HepG2 (cell line): ENCODE measurements at regions not wholly inside any gene's neighbourhood (a gene's known extent, or its start where the extent isn't known, plus 50 kb on each side); places are given as distances from the start of the nearest gene placed in this dataset.

Experiments
- ATAC-seq: fragments of 200-7000 bp; cut with Tn5 transposase; 3 replicates; pipeline ENCODE4 v1.9.1; 2020; ENCODE audit warnings: mild to moderate bottlenecking, moderate library complexity
- BruUV-seq: library from RNA; stranded (reverse); fragments of 400-500 nt; replicated peaks from 2 replicates; lab custom pipeline; 2021; lab: Mats Ljungman, UMichigan
- CTCF ChIA-PET: fragments of 300-600 bp; formaldehyde crosslinking; extraction: SDS; loops from one replicate; lab custom pipeline; 2021; ENCODE audit warnings: low total read pairs, inconsistent platforms, low intra/inter-chr PET ratio; lab: Yijun Ruan, JAX
- POLR2A ChIA-PET: fragments of 350-600 bp; sonication (Branson Sonifier 250); formaldehyde crosslinking; loops from one replicate; lab custom pipeline; 2020; ENCODE audit warnings: antibody characterized with exemption, inconsistent platforms; lab: Yijun Ruan, JAX
- DNase-seq: peaks from one replicate; pipeline ENCODE4 v3.0.0-alpha.2; 2015; ENCODE audit warnings: low spot score
- FAIRE-seq: peaks from 3 replicates; lab custom pipeline; 2011; peaks lifted over from hg19 to GRCh38; lab: Jason Lieb, UNC
- H2AFZ ChIP-seq: one replicate; pipeline ENCODE4 v1.6.1; 2011; ENCODE audit warnings: low read length, inconsistent platforms
- H3K27ac ChIP-seq: fragments of 300-600 bp; 3 replicates; pipeline ENCODE4 v1.8.0; 2011; ENCODE audit warnings: mixed run types, mild to moderate bottlenecking, mixed read lengths, low read length, inconsistent platforms; ENCODE audit not compliant: insufficient read depth; ENCODE audit errors: extremely low read length
- H3K27me3 ChIP-seq, 2 experiments: fragments of 200-600 bp in 1 of 2; 2 replicates in 1 of 2; 3 replicates in 1 of 2; pipeline versions ENCODE4 v1.6.0 to v1.8.0; 2011; ENCODE audit warnings: low read length in 2 of 2, mild to moderate bottlenecking in 2 of 2, moderate library complexity in 2 of 2, inconsistent platforms in 1 of 2; ENCODE audit not compliant: insufficient read depth in 2 of 2, control insufficient read depth in 1 of 2
- H3K36me3 ChIP-seq, 2 experiments: fragments of 200-600 bp in 1 of 2; replicated peaks in 1 of 2; 2 replicates in 1 of 2; 3 replicates in 1 of 2; pipeline versions ENCODE4 v1.5.1 to v1.8.0; 2011; ENCODE audit warnings: low read length in 2 of 2, inconsistent platforms in 1 of 2; ENCODE audit not compliant: insufficient read depth in 2 of 2, control insufficient read depth in 1 of 2
- H3K4me1 ChIP-seq: 2 replicates; pipeline ENCODE4 v1.5.1; 2012; ENCODE audit warnings: low read length, inconsistent platforms; ENCODE audit not compliant: insufficient read depth
- H3K4me2 ChIP-seq: 2 replicates; pipeline ENCODE4 v1.6.0; 2011; ENCODE audit warnings: low read depth, low read length, inconsistent platforms
- H3K4me3 ChIP-seq, 3 experiments: fragments of 200-600 bp in 1 of 3; sonication (generic), shearing (Covaris generic) in 1 of 3; replicated peaks in 1 of 3; 2 replicates each; pipeline ENCODE4 v1.5.1; 2011 to 2016; ENCODE audit warnings: low read length in 3 of 3, inconsistent platforms in 2 of 3, low read depth in 2 of 3, mild to moderate bottlenecking in 2 of 3, control low read depth in 1 of 3, mixed read lengths in 1 of 3; ENCODE audit not compliant: insufficient read depth in 1 of 3
- H3K79me2 ChIP-seq: one replicate; pipeline ENCODE4 v1.6.1; 2011; ENCODE audit warnings: low read length, inconsistent platforms; ENCODE audit not compliant: insufficient read depth
- H3K9ac ChIP-seq: 2 replicates; pipeline ENCODE4 v1.6.0; 2011; ENCODE audit warnings: mild to moderate bottlenecking, low read depth, low read length, inconsistent platforms; ENCODE audit not compliant: insufficient read depth
- H3K9me3 ChIP-seq: 2 replicates; pipeline ENCODE4 v1.5.1; 2012; ENCODE audit warnings: mild to moderate bottlenecking, low read length
- H4K20me1 ChIP-seq: 2 replicates; pipeline ENCODE4 v1.6.0; 2011; ENCODE audit warnings: inconsistent platforms, mild to moderate bottlenecking, low read length, moderate library complexity; ENCODE audit not compliant: insufficient read depth
- FOXK2 ChIP-seq: fragments of 450-650 bp; IDR thresholded peaks from 2 replicates; pipeline ENCODE4 v1.6.1; 2016
- MAFK ChIP-seq, 2 experiments: IDR thresholded peaks in 1 of 2; conservative IDR thresholded peaks in 1 of 2; 2 replicates each; pipeline ENCODE4 v1.6.1; 2011; ENCODE audit warnings: improper control_type of control experiment in 2 of 2, low read length in 2 of 2
- PRDM4 ChIP-seq: sonication (generic); formaldehyde crosslinking; IDR thresholded peaks from 2 replicates; pipeline ENCODE4 v1.9.0; 2021; ENCODE audit warnings: missing genetic modification reagents, borderline replicate concordance
- WGBS: methylation state at CpG from one replicate; pipeline ENCODE4 v1.1.6; 2017; ENCODE audit warnings: low lambda C conversion rate; 5-methylcytosine and 5-hydroxymethylcytosine counted together
- in situ Hi-C: cut with HindIII; loops from 2 replicates; pipeline ENCODE4 v1.10.0; 2017; ENCODE audit warnings: low pct_unique_long_range_greater_than_20kb; ENCODE audit not compliant: extremely low pct_ligation_motif_present
- intact Hi-C: fragments of 100-400 bp; cut with micrococcal nuclease; formaldehyde crosslinking; loops from one replicate; pipeline ENCODE4 v1.10.0; 2022; ENCODE audit not compliant: unreplicated experiment

DNA sequence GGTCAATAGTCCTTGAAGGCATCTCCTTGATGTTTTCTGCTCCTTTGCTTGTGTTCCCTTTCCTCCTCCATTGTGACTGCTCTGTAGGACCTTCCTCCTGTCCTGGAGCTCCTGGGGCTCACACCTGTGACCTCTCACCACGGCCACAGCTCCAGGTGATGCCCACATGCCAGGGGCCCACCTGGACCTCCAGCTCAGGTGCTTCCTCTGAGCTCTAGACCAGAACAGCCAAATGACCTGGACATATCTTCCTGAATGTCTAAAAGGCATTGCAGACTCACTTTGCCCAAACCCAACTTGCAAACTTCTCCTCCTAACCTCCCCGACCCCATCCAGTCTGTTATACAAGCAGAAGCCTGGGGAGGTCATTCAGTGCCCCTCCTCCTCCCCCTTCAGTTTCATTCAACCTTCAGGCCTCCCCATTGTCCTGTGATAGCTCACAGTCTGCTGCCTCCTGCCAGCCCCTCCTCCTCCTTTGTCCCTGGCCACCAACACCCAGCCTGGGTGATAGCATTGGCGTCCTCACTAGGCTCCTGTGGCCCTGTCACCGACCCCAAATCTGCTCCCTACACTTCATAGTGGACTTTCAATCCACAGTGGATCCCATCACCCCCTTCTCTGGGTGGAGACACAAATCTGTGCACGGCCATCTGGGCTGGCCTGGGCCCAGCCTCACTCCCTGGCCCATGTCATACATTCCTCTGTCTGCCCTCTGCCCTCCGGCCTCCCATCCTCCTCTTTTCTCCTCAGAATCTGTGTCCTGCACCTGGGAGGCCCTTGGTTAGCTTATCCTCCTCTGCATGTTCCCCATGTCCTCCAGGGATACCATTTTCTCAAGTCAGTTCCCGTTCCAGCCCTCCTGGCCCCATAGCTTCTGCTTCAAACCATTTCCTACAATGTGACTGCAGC, 310.4 kb upstream of the HDAC4 start:
- Histone ChIP-seq H3K9me3 (peaks cover 15% of the 10 kb centered on the region), H4K20me1 (no peaks in the 10 kb centered on the region)
- in situ Hi-C loops = no loop called here
- TF ChIP-seq FOXK2 = no peak
- TF ChIP-seq, all 625 proteins: peak for 0
- no peaks in the 10 kb centered on the region for H3K36me3 ChIP-seq
- no peak overlapping the region for H2AFZ ChIP-seq
- BruUV-seq = no TSS peak
- H3K4me3 ChIP-seq = no peak overlapping the region
- intact Hi-C loops = no loop called here
- no peaks in the 10 kb centered on the region for H3K4me1 ChIP-seq
- FAIRE-seq (no peak), DNase-seq (no peak), ATAC-seq (no peak)
- no peak overlapping the region for H3K9ac ChIP-seq
- ChIA-PET POLR2A (no interaction called here), CTCF (no interaction called here)
- H3K27me3 ChIP-seq = peaks cover 8 to 43% of the 10 kb centered on the region in 2 experiments
- no peaks in the 10 kb centered on the region for H3K79me2 ChIP-seq
- H3K4me2 ChIP-seq = no peak overlapping the region
- under 1% methylated on average over 7 of the region's 7 CpGs for WGBS
- H3K27ac ChIP-seq = no peak overlapping the region

DNA sequence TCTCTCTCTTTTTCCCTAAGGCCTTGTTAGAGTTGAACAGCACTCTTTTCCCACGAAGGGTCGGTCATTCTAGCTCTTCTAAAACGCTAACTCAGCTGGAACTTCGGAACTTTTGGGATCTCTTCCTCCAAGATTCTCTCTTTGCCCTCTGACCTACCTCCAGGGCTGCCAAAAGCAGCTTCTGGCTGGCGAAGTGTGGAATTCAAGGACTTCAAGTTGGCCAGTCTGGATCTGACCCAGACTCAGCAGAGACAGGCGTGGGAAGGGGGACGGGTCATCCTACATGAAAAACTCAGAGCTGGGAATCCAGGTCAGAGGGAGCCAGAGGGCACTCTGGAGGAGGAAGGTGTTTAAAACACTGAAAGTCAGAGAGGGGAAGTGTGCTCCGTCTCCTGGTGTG, 305.5 kb upstream of the HDAC4 start:
- ATAC-seq = no peak
- TF ChIP-seq PRDM4 (CRISPR knock-in tag) = no peak
- TF ChIP-seq MAFK (conservative IDR thresholded peaks at IDR 0.05 in 1 of 2, IDR thresholded peaks at IDR 0.05 in 1 of 2; ENCODE audit: low read length in 2 of 2) = peak; percentile 32 to 38; a peak in 3 of 4 replicates

More for the DNA sequence above, 305.5 kb upstream of the HDAC4 start:
- in situ Hi-C loops (no loop called here), intact Hi-C loops (no loop called here)
- no peak overlapping the region for H3K4me3 ChIP-seq
- H3K9me3 ChIP-seq = peaks cover 5% of the 10 kb centered on the region; the same call in 1 of the 2 replicates
- H2AFZ ChIP-seq = no peak overlapping the region
- H3K4me2 ChIP-seq = no peak overlapping the region
- ChIA-PET CTCF (no interaction called here), POLR2A (no interaction called here)
- no peaks in the 10 kb centered on the region for H3K36me3 ChIP-seq
- H3K4me1 ChIP-seq = no peaks in the 10 kb centered on the region
- FAIRE-seq (no peak), DNase-seq (no peak)
- 2% methylated on average over 8 of the region's 8 CpGs for WGBS
- H3K27me3 ChIP-seq = peaks cover 0 to 12% of the 10 kb centered on the region in 2 experiments; a peak in 2 of 5 replicates
- no peaks in the 10 kb centered on the region for H3K79me2 ChIP-seq
- BruUV-seq = no TSS peak
- no peak overlapping the region for H3K27ac ChIP-seq
- no peak overlapping the region for H3K9ac ChIP-seq
- no peaks in the 10 kb centered on the region for H4K20me1 ChIP-seq
